KMS-11 (cell line): ENCODE measurements at regions not wholly inside any gene's neighbourhood (a gene's known extent, or its start where the extent isn't known, plus 50 kb on each side); places are given as distances from the start of the nearest gene placed in this dataset.

Experiments
- H2AFZ ChIP-seq: fragments of 200-600 bp; sonication (generic); 2 replicates; pipeline ENCODE4 v1.6.1; 2016; ENCODE audit warnings: antibody characterized with exemption, mixed run types, low read depth
- H3K27ac ChIP-seq: fragments of 200-600 bp; sonication (generic); 2 replicates; pipeline ENCODE4 v1.6.1; 2016; ENCODE audit warnings: mild to moderate bottlenecking, mixed run types
- H3K27me3 ChIP-seq: fragments of 200-600 bp; sonication (generic); 2 replicates; pipeline ENCODE4 v1.6.1; 2017; ENCODE audit warnings: mild to moderate bottlenecking, low read depth, mixed run types, moderate library complexity; ENCODE audit not compliant: insufficient read depth
- H3K36me3 ChIP-seq: fragments of 200-600 bp; sonication (generic); 2 replicates; pipeline ENCODE4 v1.6.1; 2017; ENCODE audit warnings: mild to moderate bottlenecking, mixed run types; ENCODE audit not compliant: insufficient read depth
- H3K4me1 ChIP-seq: fragments of 200-600 bp; sonication (generic); 2 replicates; pipeline ENCODE4 v1.6.1; 2016; ENCODE audit warnings: mild to moderate bottlenecking, low read depth, mixed run types; ENCODE audit not compliant: poor library complexity, severe bottlenecking
- H3K4me2 ChIP-seq: fragments of 200-600 bp; sonication (generic); 2 replicates; pipeline ENCODE4 v1.7.0; 2016; ENCODE audit warnings: mild to moderate bottlenecking, mixed run types
- H3K4me3 ChIP-seq: fragments of 200-600 bp; sonication (generic); IDR thresholded peaks from 2 replicates; pipeline ENCODE4 v1.6.1; 2017; ENCODE audit warnings: low read depth, low read length, mixed read lengths; ENCODE audit not compliant: insufficient read depth
- H3K79me2 ChIP-seq: fragments of 200-600 bp; sonication (generic); 2 replicates; pipeline ENCODE4 v1.6.1; 2016; ENCODE audit warnings: low read depth, mixed run types; ENCODE audit not compliant: insufficient read depth
- H3K9ac ChIP-seq: fragments of 200-600 bp; sonication (generic); 2 replicates; pipeline ENCODE4 v1.6.1; 2016; ENCODE audit warnings: mild to moderate bottlenecking, mixed run types
- H4K20me1 ChIP-seq: fragments of 200-600 bp; sonication (generic); 2 replicates; pipeline ENCODE4 v1.6.1; 2016; ENCODE audit warnings: mild to moderate bottlenecking, mixed run types; ENCODE audit not compliant: insufficient read depth
- TF ChIP-seq, protein P1 (sequence below): fragments of 200-600 bp; sonication (generic); conservative IDR thresholded peaks from 2 replicates; pipeline ENCODE4 v1.6.1; 2017; ENCODE audit warnings: low read depth, mild to moderate bottlenecking, antibody characterized with exemption, low read length, moderate library complexity, mixed read lengths

DNA sequence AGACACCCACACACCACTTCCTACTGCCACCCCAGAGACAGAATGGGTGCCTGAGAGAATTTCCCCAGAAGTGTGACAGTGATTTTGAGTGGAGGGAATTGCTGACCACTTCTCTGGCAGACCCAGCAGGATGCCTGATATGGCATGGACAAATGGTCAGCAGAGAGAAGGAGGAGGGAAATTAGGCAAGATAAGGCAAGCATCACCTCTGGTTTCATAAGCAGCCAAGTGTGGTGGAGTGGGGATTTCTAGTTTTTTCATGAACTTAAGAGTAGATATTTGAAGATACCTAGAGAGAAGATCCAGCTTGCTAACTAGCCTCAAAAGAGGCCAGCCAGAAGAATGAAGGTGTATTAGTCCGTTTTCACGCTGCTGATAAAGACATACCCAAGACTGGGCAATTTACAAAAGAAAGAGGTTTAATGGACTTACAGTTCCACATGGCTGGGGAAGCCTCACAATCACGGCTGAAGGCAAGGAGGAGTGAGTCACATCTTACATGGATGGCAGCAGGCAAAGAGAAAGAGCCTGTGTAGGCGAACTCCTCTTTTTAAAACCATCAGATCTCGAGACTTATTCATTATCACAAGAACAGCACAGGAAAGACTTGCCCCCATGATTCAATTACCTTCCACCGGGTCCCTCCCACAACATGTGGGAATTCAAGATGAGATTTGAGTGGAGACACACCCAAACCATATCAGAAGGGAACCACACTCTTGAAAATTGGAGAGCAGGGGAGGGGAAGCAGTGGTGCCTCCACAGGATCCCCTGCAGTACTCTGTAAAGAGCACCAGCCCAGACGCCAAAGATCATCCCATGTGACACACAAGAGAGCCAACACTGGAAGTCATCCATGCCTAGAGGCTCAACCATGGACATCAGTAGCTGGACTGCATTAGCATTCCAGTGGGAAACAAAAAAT, 64.2 kb downstream of the RBM43 start:
- Histone ChIP-seq H4K20me1 (no peaks in the 10 kb centered on the region), H3K27me3 (no peaks in the 10 kb centered on the region), H3K27ac (no peak overlapping the region), H2AFZ (no peak overlapping the region), H3K36me3 (no peaks in the 10 kb centered on the region), H3K4me2 (no peak overlapping the region; the same call in 1 of the 2 replicates), H3K4me1 (peaks cover 19% of the 10 kb centered on the region), H3K79me2 (no peaks in the 10 kb centered on the region), H3K9ac (no peak overlapping the region), H3K4me3 (no peak overlapping the region)
- TF ChIP-seq, protein P1, sequence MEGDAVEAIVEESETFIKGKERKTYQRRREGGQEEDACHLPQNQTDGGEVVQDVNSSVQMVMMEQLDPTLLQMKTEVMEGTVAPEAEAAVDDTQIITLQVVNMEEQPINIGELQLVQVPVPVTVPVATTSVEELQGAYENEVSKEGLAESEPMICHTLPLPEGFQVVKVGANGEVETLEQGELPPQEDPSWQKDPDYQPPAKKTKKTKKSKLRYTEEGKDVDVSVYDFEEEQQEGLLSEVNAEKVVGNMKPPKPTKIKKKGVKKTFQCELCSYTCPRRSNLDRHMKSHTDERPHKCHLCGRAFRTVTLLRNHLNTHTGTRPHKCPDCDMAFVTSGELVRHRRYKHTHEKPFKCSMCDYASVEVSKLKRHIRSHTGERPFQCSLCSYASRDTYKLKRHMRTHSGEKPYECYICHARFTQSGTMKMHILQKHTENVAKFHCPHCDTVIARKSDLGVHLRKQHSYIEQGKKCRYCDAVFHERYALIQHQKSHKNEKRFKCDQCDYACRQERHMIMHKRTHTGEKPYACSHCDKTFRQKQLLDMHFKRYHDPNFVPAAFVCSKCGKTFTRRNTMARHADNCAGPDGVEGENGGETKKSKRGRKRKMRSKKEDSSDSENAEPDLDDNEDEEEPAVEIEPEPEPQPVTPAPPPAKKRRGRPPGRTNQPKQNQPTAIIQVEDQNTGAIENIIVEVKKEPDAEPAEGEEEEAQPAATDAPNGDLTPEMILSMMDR: no peak

DNA sequence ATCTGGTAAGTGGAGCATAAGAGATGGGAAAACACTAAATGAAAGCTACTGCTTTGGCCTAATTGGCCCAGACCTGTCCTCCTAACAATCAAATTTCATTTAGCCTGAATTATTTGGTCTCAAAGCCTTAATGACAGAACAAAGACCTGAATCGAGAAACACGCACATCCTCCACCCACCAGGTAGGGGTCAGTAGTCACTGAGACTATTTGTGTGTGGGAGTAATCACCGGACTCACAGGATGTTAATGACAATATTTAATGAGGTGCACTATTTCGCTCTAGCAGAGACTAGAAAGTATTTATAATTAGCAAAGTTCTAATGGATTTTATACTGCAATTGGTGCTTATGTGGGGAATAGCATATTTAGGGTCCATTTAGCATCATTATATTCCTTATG, 68.1 kb downstream of the RBM43 start:
- H4K20me1 ChIP-seq: no peaks in the 10 kb centered on the region
- H3K27me3 ChIP-seq: no peaks in the 10 kb centered on the region
- TF ChIP-seq, protein P1: no peak; the same call in 1 of the 2 replicates
- H3K36me3 ChIP-seq: no peaks in the 10 kb centered on the region
- no peak overlapping the region for H3K9ac ChIP-seq
- peaks cover 19% of the 10 kb centered on the region for H3K4me1 ChIP-seq
- no peaks in the 10 kb centered on the region for H3K79me2 ChIP-seq
- no peak overlapping the region for H3K4me3 ChIP-seq
- H2AFZ ChIP-seq: no peak overlapping the region
- no peak overlapping the region for H3K27ac ChIP-seq
- no peak overlapping the region for H3K4me2 ChIP-seq

DNA sequence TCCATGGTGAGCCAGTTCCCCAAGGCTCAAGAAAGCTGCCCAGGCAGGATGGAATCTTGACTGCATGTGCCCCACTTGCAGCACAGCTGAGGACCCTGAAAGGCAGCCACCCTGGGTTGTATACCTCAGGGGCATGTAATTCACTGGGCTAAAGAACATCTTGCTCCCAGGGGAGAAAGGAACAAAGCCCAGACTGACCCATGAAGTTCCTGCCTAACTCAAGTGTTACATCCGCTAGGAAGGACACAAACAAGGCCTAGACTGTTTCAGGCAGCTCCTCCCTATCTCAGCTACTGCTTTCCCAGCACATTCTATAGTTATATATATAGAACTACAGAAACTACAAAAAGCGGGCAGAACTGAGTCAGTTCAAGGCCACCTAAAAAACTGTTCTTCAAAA, 69.0 kb downstream of the RBM43 start:
- Histone ChIP-seq H3K4me2 (no peak overlapping the region), H4K20me1 (no peaks in the 10 kb centered on the region), H3K79me2 (no peaks in the 10 kb centered on the region), H3K27ac (no peak overlapping the region), H3K4me1 (peaks cover 16% of the 10 kb centered on the region), H3K4me3 (no peak overlapping the region), H3K9ac (no peak overlapping the region), H2AFZ (no peak overlapping the region), H3K27me3 (no peaks in the 10 kb centered on the region), H3K36me3 (no peaks in the 10 kb centered on the region)
- TF ChIP-seq, protein P1: no peak

DNA sequence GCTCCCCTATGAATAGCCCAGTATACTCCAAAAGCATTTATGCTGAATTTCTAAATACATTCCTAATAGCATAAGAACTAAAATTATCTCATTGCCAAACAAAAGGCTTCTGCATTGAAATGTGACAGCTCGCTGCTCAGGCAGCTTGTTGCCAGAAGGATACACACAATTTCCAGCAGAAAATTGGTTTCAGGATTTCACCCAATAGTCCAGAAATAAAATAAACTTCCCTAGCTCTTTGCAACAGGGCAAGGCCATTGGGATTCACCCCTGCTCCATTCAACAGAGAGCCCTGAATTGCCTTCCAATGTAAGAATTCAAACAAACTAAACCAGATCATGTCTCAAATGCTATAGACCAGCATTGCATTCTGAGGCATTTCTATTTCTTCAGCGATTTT, 70.7 kb downstream of the RBM43 start:
- TF ChIP-seq, protein P1: no peak
- no peaks in the 10 kb centered on the region for H3K79me2 ChIP-seq

More for the DNA sequence above, 70.7 kb downstream of the RBM43 start:
- H3K4me3 ChIP-seq: no peak overlapping the region
- H3K9ac ChIP-seq: no peak overlapping the region
- H4K20me1 ChIP-seq: no peaks in the 10 kb centered on the region
- H3K27ac ChIP-seq: no peak overlapping the region
- H2AFZ ChIP-seq: no peak overlapping the region
- H3K27me3 ChIP-seq: no peaks in the 10 kb centered on the region
- H3K36me3 ChIP-seq: no peaks in the 10 kb centered on the region
- no peaks in the 10 kb centered on the region for H3K4me1 ChIP-seq
- H3K4me2 ChIP-seq: no peak overlapping the region
